ENCODE measurements at regions not wholly inside any gene's neighbourhood (a gene's known extent, or its start where the extent isn't known, plus 50 kb on each side); places are given as distances from the start of the nearest gene placed in this dataset.
"Not testable (repeated sequence)": the region's sequence is repeated elsewhere in the genome, so short reads cannot be mapped to it uniquely, and the experiment has no call there.

- no peak overlapping the region for H3K27ac ChIP-seq (ENCODE audit: low read length)
- H3K4me2 ChIP-seq (ENCODE audit: low read length), result no peak overlapping the region
- no peaks in the 10 kb centered on the region for H3K4me1 ChIP-seq (ENCODE audit: low read length)
- H3K36me3 ChIP-seq (replicated peaks; ENCODE audit: low read depth, low read length), result no peaks in the 10 kb centered on the region
- H2AFZ ChIP-seq (ENCODE audit: low read depth, low read length), result no peak overlapping the region
- no peak overlapping the region for H3K9ac ChIP-seq (ENCODE audit: low read length)
- H4K20me1 ChIP-seq (ENCODE audit: insufficient read depth, low read length), result no peaks in the 10 kb centered on the region
- H3K79me2 ChIP-seq (ENCODE audit: low read length), result no peaks in the 10 kb centered on the region
- TF ChIP-seq CTCF (IDR thresholded peaks at IDR 0.05; ENCODE audit: low read depth, low read length) (no peak), EZH2phosphoT487 (IDR thresholded peaks at IDR 0.05; ENCODE audit: low read depth) (no peak)
- no peak overlapping the region for H3K4me3 ChIP-seq (ENCODE audit: low read length)
- H3K27me3 ChIP-seq (ENCODE audit: low read depth, low read length), result no peaks in the 10 kb centered on the region
- H3K9me3 ChIP-seq (ENCODE audit: insufficient read depth, low read length), result no peaks in the 10 kb centered on the region
Observed at GRCh38 chr9:25048098-25048724, 502.5 kb upstream of the IZUMO3 start.

GRCh38 chr9:25045469-25045868 lies 499.8 kb upstream of the IZUMO3 start:
- H3K27ac ChIP-seq (ENCODE audit: low read length); H3K4me3 ChIP-seq (ENCODE audit: low read length); H3K36me3 ChIP-seq (replicated peaks; ENCODE audit: low read depth, low read length); H3K9ac ChIP-seq (ENCODE audit: low read length); H3K79me2 ChIP-seq (ENCODE audit: low read length); H3K27me3 ChIP-seq (ENCODE audit: low read depth, low read length); H4K20me1 ChIP-seq (ENCODE audit: insufficient read depth, low read length); H3K4me1 ChIP-seq (ENCODE audit: low read length); H3K4me2 ChIP-seq (ENCODE audit: low read length); H3K9me3 ChIP-seq (ENCODE audit: insufficient read depth, low read length); H2AFZ ChIP-seq (ENCODE audit: low read depth, low read length): not testable (repeated sequence)

- Histone ChIP-seq H3K27ac (ENCODE audit: low read length) (no peak overlapping the region), H3K4me2 (ENCODE audit: low read length) (no peak overlapping the region), H3K4me1 (ENCODE audit: low read length) (no peaks in the 10 kb centered on the region), H3K79me2 (ENCODE audit: low read length) (no peaks in the 10 kb centered on the region), H3K4me3 (ENCODE audit: low read length) (no peak overlapping the region), H2AFZ (ENCODE audit: low read depth, low read length) (no peak overlapping the region), H4K20me1 (ENCODE audit: insufficient read depth, low read length) (no peaks in the 10 kb centered on the region), H3K9me3 (ENCODE audit: insufficient read depth, low read length) (no peaks in the 10 kb centered on the region), H3K36me3 (replicated peaks; ENCODE audit: low read depth, low read length) (no peaks in the 10 kb centered on the region), H3K9ac (ENCODE audit: low read length) (no peak overlapping the region), H3K27me3 (ENCODE audit: low read depth, low read length) (no peaks in the 10 kb centered on the region)
- TF ChIP-seq EZH2phosphoT487 (IDR thresholded peaks at IDR 0.05; ENCODE audit: low read depth), result no peak
- TF ChIP-seq CTCF (IDR thresholded peaks at IDR 0.05; ENCODE audit: low read depth, low read length), result no peak
Observed at GRCh38 chr9:25029743-25030142, 484.0 kb upstream of the IZUMO3 start.

GRCh38 chr9:25025686-25026085 lies 480.0 kb upstream of the IZUMO3 start:
- H3K79me2 ChIP-seq (ENCODE audit: low read length), result no peaks in the 10 kb centered on the region
- no peaks in the 10 kb centered on the region for H3K27me3 ChIP-seq (ENCODE audit: low read depth, low read length)
- H3K4me3 ChIP-seq (ENCODE audit: low read length), result no peak overlapping the region
- no peak overlapping the region for H3K9ac ChIP-seq (ENCODE audit: low read length)
- H4K20me1 ChIP-seq (ENCODE audit: insufficient read depth, low read length), result no peaks in the 10 kb centered on the region
- H3K27ac ChIP-seq (ENCODE audit: low read length), result no peak overlapping the region
- no peak for TF ChIP-seq CTCF (IDR thresholded peaks at IDR 0.05; ENCODE audit: low read depth, low read length)
- TF ChIP-seq EZH2phosphoT487 (IDR thresholded peaks at IDR 0.05; ENCODE audit: low read depth), result no peak
- H2AFZ ChIP-seq (ENCODE audit: low read depth, low read length), result no peak overlapping the region
- H3K9me3 ChIP-seq (ENCODE audit: insufficient read depth, low read length), result no peaks in the 10 kb centered on the region
- H3K4me2 ChIP-seq (ENCODE audit: low read length), result no peak overlapping the region
- H3K36me3 ChIP-seq (replicated peaks; ENCODE audit: low read depth, low read length), result no peaks in the 10 kb centered on the region
- H3K4me1 ChIP-seq (ENCODE audit: low read length), result no peaks in the 10 kb centered on the region

All from OCI-LY3 (cell line).